Keratinocyte (primary cell): ENCODE measurements at regions not wholly inside any gene's neighbourhood (a gene's known extent, or its start where the extent isn't known, plus 50 kb on each side); places are given as distances from the start of the nearest gene placed in this dataset.

Experiments
- DNase-seq: peaks from one replicate; pipeline ENCODE4 v3.0.0-alpha.2; 2011; ENCODE audit warnings: low read depth, missing footprints, low spot score
- FAIRE-seq: peaks from 2 replicates; lab custom pipeline; 2011; peaks lifted over from hg19 to GRCh38; lab: Jason Lieb, UNC
- H2AFZ ChIP-seq: 2 replicates; pipeline ENCODE4 v1.6.0; 2012; ENCODE audit warnings: low read length, control low read depth, inconsistent platforms; ENCODE audit not compliant: control insufficient read depth
- H3K27ac ChIP-seq: 2 replicates; pipeline ENCODE4 v1.5.1; 2011; ENCODE audit warnings: low read length; ENCODE audit not compliant: control insufficient read depth, insufficient read depth
- H3K27me3 ChIP-seq: 3 replicates; pipeline ENCODE4 v1.6.0; 2011; ENCODE audit warnings: low read length; ENCODE audit not compliant: control insufficient read depth, insufficient read depth; ENCODE audit errors: extremely low read depth
- H3K36me3 ChIP-seq, 2 experiments: 2 replicates in 1 of 2; 3 replicates in 1 of 2; pipeline ENCODE4 v1.5.1; 2011; ENCODE audit warnings: low read length in 2 of 2, mild to moderate bottlenecking in 1 of 2; ENCODE audit not compliant: control insufficient read depth in 2 of 2, insufficient read depth in 2 of 2; ENCODE audit errors: extremely low read depth in 1 of 2
- H3K4me1 ChIP-seq: 3 replicates; pipeline ENCODE4 v1.5.1; 2011; ENCODE audit warnings: low read length; ENCODE audit not compliant: control insufficient read depth, insufficient read depth; ENCODE audit errors: extremely low read depth
- H3K4me2 ChIP-seq: 3 replicates; pipeline ENCODE4 v1.6.0; 2011; ENCODE audit warnings: low read depth, low read length; ENCODE audit not compliant: control insufficient read depth, insufficient read depth; ENCODE audit errors: extremely low read depth
- H3K4me3 ChIP-seq, 3 experiments: fragments of 200-600 bp in 1 of 3; sonication (generic) in 1 of 3; 2 replicates in 2 of 3; 3 replicates in 1 of 3; pipeline ENCODE4 v1.5.1; 2011 to 2016; ENCODE audit warnings: low read length in 3 of 3, mild to moderate bottlenecking in 3 of 3, control low read depth in 2 of 3, inconsistent platforms in 1 of 3, low read depth in 1 of 3, mixed read lengths in 1 of 3, mixed run types in 1 of 3, moderate library complexity in 1 of 3; ENCODE audit not compliant: control insufficient read depth in 2 of 3, insufficient read depth in 2 of 3; ENCODE audit errors: extremely low read depth in 1 of 3
- H3K79me2 ChIP-seq: 2 replicates; pipeline ENCODE4 v1.6.0; 2012; ENCODE audit warnings: low read length; ENCODE audit not compliant: control insufficient read depth, insufficient read depth
- H3K9ac ChIP-seq: 3 replicates; pipeline ENCODE4 v1.6.0; 2011; ENCODE audit warnings: low read length; ENCODE audit not compliant: control insufficient read depth, insufficient read depth; ENCODE audit errors: extremely low read depth
- H3K9me1 ChIP-seq: 3 replicates; pipeline ENCODE4 v1.6.0; 2011; ENCODE audit warnings: low read length; ENCODE audit not compliant: control insufficient read depth, insufficient read depth; ENCODE audit errors: extremely low read depth
- H3K9me3 ChIP-seq: 2 replicates; pipeline ENCODE4 v1.5.1; 2012; ENCODE audit warnings: low read depth, low read length; ENCODE audit not compliant: control insufficient read depth
- H4K20me1 ChIP-seq: 3 replicates; pipeline ENCODE4 v1.6.0; 2011; ENCODE audit warnings: low read length; ENCODE audit not compliant: control insufficient read depth, insufficient read depth; ENCODE audit errors: extremely low read depth
- EZH2 ChIP-seq: IDR thresholded peaks from one replicate; pipeline ENCODE4 v1.6.1; 2012; ENCODE audit warnings: inconsistent platforms, mild to moderate bottlenecking, low read length, moderate library complexity
- dilution Hi-C: fragments of 300-500 bp; cut with MboI; formaldehyde crosslinking; loops from one replicate; pipeline ENCODE4 v1.7.0; 2020; ENCODE audit warnings: low sequenced_read_pairs; ENCODE audit not compliant: extremely low pct_ligation_motif_present
- small RNA-seq, 3 experiments: library from RNA; depleted of rRNA; stranded (forward); fragments of <200 nt; gene quantifications; one replicate each; pipeline ENCODE3, GENCODE V24; 2012; ENCODE audit warnings: low read depth in 3 of 3, low replicate concordance in 1 of 3; ENCODE audit not compliant: insufficient read length in 3 of 3
- TF ChIP-seq, protein P1 (sequence below), 3 experiments: IDR thresholded peaks in 1 of 3; conservative IDR thresholded peaks in 1 of 3; optimal IDR thresholded peaks in 1 of 3; 2 replicates in 2 of 3; 3 replicates in 1 of 3; pipeline versions ENCODE3 to v1.5.1; 2011; ENCODE audit warnings: low read length in 3 of 3, mild to moderate bottlenecking in 3 of 3, moderate library complexity in 2 of 3, control low read depth in 1 of 3, inconsistent platforms in 1 of 3; ENCODE audit not compliant: insufficient read depth in 2 of 3; ENCODE audit errors: extremely low read depth in 1 of 3

DNA sequence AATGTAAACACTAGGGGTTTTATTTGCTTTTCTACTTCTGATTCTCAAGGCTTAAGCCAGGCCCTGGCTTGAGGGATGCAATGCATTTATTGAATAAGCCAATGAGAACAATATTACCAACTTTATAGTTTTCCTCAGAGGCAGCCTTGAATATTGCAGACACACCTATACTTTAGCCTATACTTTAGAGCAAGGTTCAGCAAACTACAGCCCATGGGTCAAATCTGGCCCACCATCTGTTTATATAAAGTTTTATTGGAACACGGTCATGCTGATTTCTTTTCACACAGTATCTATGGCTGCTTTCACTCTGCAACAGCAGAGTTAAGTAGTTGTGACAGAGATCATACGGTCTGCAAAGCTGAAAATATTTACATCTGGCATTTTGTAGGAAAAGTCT is 50.3 kb upstream of the E2F8 start:
- FAIRE-seq = no peak
- H3K4me2 ChIP-seq = no peak overlapping the region

More for the DNA sequence above, 50.3 kb upstream of the E2F8 start:
- no peaks in the 10 kb centered on the region for H3K27me3 ChIP-seq
- H2AFZ ChIP-seq = no peak overlapping the region
- H3K36me3 ChIP-seq = no peaks in the 10 kb centered on the region
- no peak overlapping the region for H3K27ac ChIP-seq
- no peaks in the 10 kb centered on the region for H4K20me1 ChIP-seq
- H3K9me1 ChIP-seq = no peaks in the 10 kb centered on the region
- no peaks in the 10 kb centered on the region for H3K79me2 ChIP-seq
- no peak for DNase-seq
- TF ChIP-seq, protein P1, sequence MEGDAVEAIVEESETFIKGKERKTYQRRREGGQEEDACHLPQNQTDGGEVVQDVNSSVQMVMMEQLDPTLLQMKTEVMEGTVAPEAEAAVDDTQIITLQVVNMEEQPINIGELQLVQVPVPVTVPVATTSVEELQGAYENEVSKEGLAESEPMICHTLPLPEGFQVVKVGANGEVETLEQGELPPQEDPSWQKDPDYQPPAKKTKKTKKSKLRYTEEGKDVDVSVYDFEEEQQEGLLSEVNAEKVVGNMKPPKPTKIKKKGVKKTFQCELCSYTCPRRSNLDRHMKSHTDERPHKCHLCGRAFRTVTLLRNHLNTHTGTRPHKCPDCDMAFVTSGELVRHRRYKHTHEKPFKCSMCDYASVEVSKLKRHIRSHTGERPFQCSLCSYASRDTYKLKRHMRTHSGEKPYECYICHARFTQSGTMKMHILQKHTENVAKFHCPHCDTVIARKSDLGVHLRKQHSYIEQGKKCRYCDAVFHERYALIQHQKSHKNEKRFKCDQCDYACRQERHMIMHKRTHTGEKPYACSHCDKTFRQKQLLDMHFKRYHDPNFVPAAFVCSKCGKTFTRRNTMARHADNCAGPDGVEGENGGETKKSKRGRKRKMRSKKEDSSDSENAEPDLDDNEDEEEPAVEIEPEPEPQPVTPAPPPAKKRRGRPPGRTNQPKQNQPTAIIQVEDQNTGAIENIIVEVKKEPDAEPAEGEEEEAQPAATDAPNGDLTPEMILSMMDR (optimal IDR thresholded peaks at IDR 0.05 in 1 of 3, IDR thresholded peaks at IDR 0.05 in 1 of 3, conservative IDR thresholded peaks at IDR 0.05 in 1 of 3; ENCODE audit: extremely low read depth in 1 of 3, insufficient read depth in 2 of 3, low read length in 3 of 3) = no peak
- TF ChIP-seq EZH2 = no peak
- H3K9ac ChIP-seq = no peak overlapping the region
- dilution Hi-C loops = no loop called here
- no peaks in the 10 kb centered on the region for H3K9me3 ChIP-seq
- H3K4me3 ChIP-seq = no peak overlapping the region
- no peaks in the 10 kb centered on the region for H3K4me1 ChIP-seq

Small RNA genes in the stretch of these regions (small RNA-seq; reads per million reads assigned to genes)
- gene MIR4486 (0 reads per million in 3 experiments), gene RF00408 (0 to 0.25 (median 0.13) reads per million in 3 experiments), gene RNA5SP335 (0 reads per million in 3 experiments)
